Natural killer cell (primary cell): ENCODE measurements at regions not wholly inside any gene's neighbourhood (a gene's known extent, or its start where the extent isn't known, plus 50 kb on each side); places are given as distances from the start of the nearest gene placed in this dataset.

Experiments
- ATAC-seq, 3 donors: fragments of 150-1000 bp in 2 of 3; fragments of 200-7000 bp in 1 of 3; cut with Tn5 transposase; 1 replicate in 1 of 3; 2 replicates in 2 of 3; pipeline ENCODE4 v1.10.0; 2021; ENCODE audit warnings: mild to moderate bottlenecking in 2 of 3, moderate library complexity in 2 of 3
- DNase-seq, 2 donors: peaks; one replicate each; pipeline versions ENCODE4 v3.0.0 to v3.0.0-alpha.2; 2013 to 2021; ENCODE audit warnings: mixed read lengths in 1 of 2
- H3K27ac ChIP-seq: one replicate; pipeline ENCODE4 v1.5.1; 2013; ENCODE audit warnings: mild to moderate bottlenecking, low read length
- H3K27me3 ChIP-seq: one replicate; pipeline ENCODE4 v1.6.1; 2013; ENCODE audit warnings: low read length; ENCODE audit not compliant: control insufficient read depth, insufficient read depth
- H3K36me3 ChIP-seq: one replicate; pipeline ENCODE4 v1.6.1; 2013; ENCODE audit warnings: low read length; ENCODE audit not compliant: control insufficient read depth, insufficient read depth
- H3K4me1 ChIP-seq: one replicate; pipeline ENCODE4 v1.6.1; 2013; ENCODE audit warnings: low read length; ENCODE audit not compliant: control insufficient read depth, insufficient read depth
- H3K4me3 ChIP-seq: one replicate; pipeline ENCODE4 v1.5.1; 2013; ENCODE audit warnings: low read length
- H3K9me3 ChIP-seq: one replicate; pipeline ENCODE4 v1.6.1; 2013; ENCODE audit warnings: low read length; ENCODE audit not compliant: control insufficient read depth, insufficient read depth
- H3K27ac Mint-ChIP-seq, 2 donors: one replicate each; pipeline ENCODE4 v1.8.0; 2022; ENCODE audit warnings: mild to moderate bottlenecking in 2 of 2, mixed read lengths in 2 of 2, moderate library complexity in 1 of 2
- H3K27me3 Mint-ChIP-seq, 2 donors: one replicate each; pipeline ENCODE4 v1.8.0; 2022; ENCODE audit warnings: low read depth in 2 of 2, mixed read lengths in 2 of 2
- H3K36me3 Mint-ChIP-seq: one replicate; pipeline ENCODE4 v1.8.0; 2022; ENCODE audit warnings: mixed read lengths
- H3K4me1 Mint-ChIP-seq, 2 donors: one replicate each; pipeline ENCODE4 v1.8.0; 2022; ENCODE audit warnings: mixed read lengths in 2 of 2
- H3K4me3 Mint-ChIP-seq: one replicate; pipeline ENCODE4 v1.8.0; 2022; ENCODE audit warnings: mild to moderate bottlenecking, moderate library complexity, mixed read lengths
- H3K9me3 Mint-ChIP-seq, 2 donors: one replicate each; pipeline ENCODE4 v1.8.0; 2022; ENCODE audit warnings: mixed read lengths in 2 of 2
- WGBS: methylation state at CpG from one replicate; pipeline ENCODE4 v1.1.7; 2013; ENCODE audit warnings: missing lambda C conversion rate; ENCODE audit not compliant: insufficient coverage; 5-methylcytosine and 5-hydroxymethylcytosine counted together
- intact Hi-C: fragments of 100-400 bp; cut with micrococcal nuclease; formaldehyde crosslinking; loops from one replicate; pipeline ENCODE4 v1.14.2; 2022
- TF ChIP-seq, protein P1 (sequence below): fragments of 200-600 bp; IDR thresholded peaks from one replicate; pipeline ENCODE4 v1.8.0; 2022; ENCODE audit warnings: antibody characterized with exemption

DNA sequence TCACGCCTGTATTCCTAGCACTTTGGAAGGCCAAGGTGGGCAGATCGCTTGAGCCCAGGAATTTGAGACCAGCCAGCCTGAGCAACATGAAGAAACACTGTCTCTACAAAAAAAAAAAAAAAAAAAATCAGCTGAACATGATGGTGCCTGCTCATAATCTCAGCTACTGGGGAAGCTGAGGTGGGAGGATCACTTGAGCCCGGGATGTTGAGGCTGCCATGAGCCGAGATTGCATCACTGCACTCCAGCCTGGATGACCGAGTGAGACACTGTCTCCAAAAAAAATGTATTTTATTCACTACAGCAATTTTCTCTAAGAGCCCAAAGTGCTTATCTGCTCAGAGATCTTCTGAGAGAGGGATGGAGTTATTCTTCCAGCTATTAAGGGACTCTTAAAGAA is 215.8 kb upstream of the PPP3CA start:
- intact Hi-C loops: no loop called here
- 83% methylated on average over 3 of the region's 5 CpGs for WGBS
- no peak overlapping the region for H3K27ac Mint-ChIP-seq
- H3K27me3 ChIP-seq: no peaks in the 10 kb centered on the region
- H3K4me3 ChIP-seq: no peak overlapping the region
- peaks cover 2 to 8% of the 10 kb centered on the region in 2 donors for H3K9me3 Mint-ChIP-seq
- TF ChIP-seq, protein P1, sequence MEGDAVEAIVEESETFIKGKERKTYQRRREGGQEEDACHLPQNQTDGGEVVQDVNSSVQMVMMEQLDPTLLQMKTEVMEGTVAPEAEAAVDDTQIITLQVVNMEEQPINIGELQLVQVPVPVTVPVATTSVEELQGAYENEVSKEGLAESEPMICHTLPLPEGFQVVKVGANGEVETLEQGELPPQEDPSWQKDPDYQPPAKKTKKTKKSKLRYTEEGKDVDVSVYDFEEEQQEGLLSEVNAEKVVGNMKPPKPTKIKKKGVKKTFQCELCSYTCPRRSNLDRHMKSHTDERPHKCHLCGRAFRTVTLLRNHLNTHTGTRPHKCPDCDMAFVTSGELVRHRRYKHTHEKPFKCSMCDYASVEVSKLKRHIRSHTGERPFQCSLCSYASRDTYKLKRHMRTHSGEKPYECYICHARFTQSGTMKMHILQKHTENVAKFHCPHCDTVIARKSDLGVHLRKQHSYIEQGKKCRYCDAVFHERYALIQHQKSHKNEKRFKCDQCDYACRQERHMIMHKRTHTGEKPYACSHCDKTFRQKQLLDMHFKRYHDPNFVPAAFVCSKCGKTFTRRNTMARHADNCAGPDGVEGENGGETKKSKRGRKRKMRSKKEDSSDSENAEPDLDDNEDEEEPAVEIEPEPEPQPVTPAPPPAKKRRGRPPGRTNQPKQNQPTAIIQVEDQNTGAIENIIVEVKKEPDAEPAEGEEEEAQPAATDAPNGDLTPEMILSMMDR: no peak
- H3K36me3 Mint-ChIP-seq: peaks cover 11% of the 10 kb centered on the region
- H3K36me3 ChIP-seq: no peaks in the 10 kb centered on the region
- no peaks in the 10 kb centered on the region for H3K4me1 Mint-ChIP-seq
- no peaks in the 10 kb centered on the region for H3K4me1 ChIP-seq
- DNase-seq (no peak), ATAC-seq (no peak)
- H3K9me3 ChIP-seq: no peaks in the 10 kb centered on the region
- no peak overlapping the region for H3K27ac ChIP-seq
- no peak overlapping the region for H3K4me3 Mint-ChIP-seq
- peaks cover 0 to 17% of the 10 kb centered on the region in 2 donors for H3K27me3 Mint-ChIP-seq

GRCh38 chr4:101556842-101557241 is 209.5 kb upstream of the PPP3CA start:
- DNase-seq: peak in 1 of 2 donors; percentile 6
- Mint-ChIP-seq H3K36me3 (peaks cover 11% of the 10 kb centered on the region), H3K27me3 (peaks cover 4 to 18% of the 10 kb centered on the region in 2 donors), H3K9me3 (no peaks in the 10 kb centered on the region), H3K4me1 (no peaks in the 10 kb centered on the region), H3K27ac (no peak overlapping the region), H3K4me3 (no peak overlapping the region)
- Histone ChIP-seq H3K27ac (no peak overlapping the region), H3K9me3 (peaks cover 7% of the 10 kb centered on the region), H3K4me3 (no peak overlapping the region), H3K27me3 (no peaks in the 10 kb centered on the region), H3K4me1 (no peaks in the 10 kb centered on the region), H3K36me3 (no peaks in the 10 kb centered on the region)
- TF ChIP-seq, protein P1: no peak
- WGBS: 45% methylated on average over 4 of the region's 4 CpGs
- peak in 2 of 3 donors; percentile 38 to 57 for ATAC-seq
- intact Hi-C loops: no loop called here

GRCh38 chr4:101555341-101555880 is 208.1 kb upstream of the PPP3CA start:
- no peaks in the 10 kb centered on the region for H3K9me3 Mint-ChIP-seq
- 77% methylated on average over 4 of the region's 4 CpGs for WGBS
- Histone ChIP-seq H3K27me3 (no peaks in the 10 kb centered on the region), H3K27ac (no peak overlapping the region), H3K9me3 (peaks cover 7% of the 10 kb centered on the region), H3K36me3 (no peaks in the 10 kb centered on the region), H3K4me1 (no peaks in the 10 kb centered on the region), H3K4me3 (no peak overlapping the region)
- peaks cover 4 to 18% of the 10 kb centered on the region in 2 donors for H3K27me3 Mint-ChIP-seq
- H3K4me3 Mint-ChIP-seq: no peak overlapping the region
- DNase-seq: no peak
- intact Hi-C loops: no loop called here
- no peak overlapping the region for H3K27ac Mint-ChIP-seq
- no peak for ATAC-seq
- peaks cover 11% of the 10 kb centered on the region for H3K36me3 Mint-ChIP-seq
- H3K4me1 Mint-ChIP-seq: no peaks in the 10 kb centered on the region
- TF ChIP-seq, protein P1: no peak

- H3K9me3 ChIP-seq: no peaks in the 10 kb centered on the region
- no peak for DNase-seq
- no peaks in the 10 kb centered on the region for H3K4me1 Mint-ChIP-seq
- ATAC-seq: no peak
- no peaks in the 10 kb centered on the region for H3K36me3 ChIP-seq
- H3K27me3 ChIP-seq: peaks cover 2% of the 10 kb centered on the region
- H3K36me3 Mint-ChIP-seq: no peaks in the 10 kb centered on the region
- no peaks in the 10 kb centered on the region for H3K9me3 Mint-ChIP-seq
- WGBS: 0% methylated on average over 1 of the region's 2 CpGs
- TF ChIP-seq, protein P1: no peak
- peaks cover 17 to 29% of the 10 kb centered on the region in 2 donors for H3K27me3 Mint-ChIP-seq
- H3K27ac ChIP-seq: no peak overlapping the region
- intact Hi-C loops: no loop called here
- H3K4me3 ChIP-seq: no peak overlapping the region
- H3K27ac Mint-ChIP-seq: no peak overlapping the region
- H3K4me3 Mint-ChIP-seq: no peak overlapping the region
- H3K4me1 ChIP-seq: no peaks in the 10 kb centered on the region
Measured at GRCh38 chr4:101540336-101540735, 193.0 kb upstream of the PPP3CA start.
